Effector memory CD4-positive, alpha-beta T cell (primary cell): ENCODE measurements at regions not wholly inside any gene's neighbourhood (a gene's known extent, or its start where the extent isn't known, plus 50 kb on each side); places are given as distances from the start of the nearest gene placed in this dataset.

Experiments used
- DNase-seq, 3 donors: peaks; one replicate each; pipeline ENCODE4 v3.0.0-alpha.2; 2020
- H3K27ac ChIP-seq: 2 replicates; pipeline ENCODE4 v1.7.0; 2013; ENCODE audit warnings: mild to moderate bottlenecking, low read length, moderate library complexity; ENCODE audit not compliant: insufficient read depth, poor library complexity, severe bottlenecking
- H3K27me3 ChIP-seq: replicated peaks from 2 replicates; pipeline ENCODE4 v1.7.0; 2013; ENCODE audit warnings: mild to moderate bottlenecking, low read length; ENCODE audit not compliant: insufficient read depth, control insufficient read depth, poor library complexity, severe bottlenecking
- H3K36me3 ChIP-seq: 2 replicates; pipeline ENCODE4 v1.7.0; 2013; ENCODE audit warnings: mild to moderate bottlenecking, low read length, moderate library complexity; ENCODE audit not compliant: control insufficient read depth, insufficient read depth
- H3K4me1 ChIP-seq: 2 replicates; pipeline ENCODE4 v1.7.0; 2013; ENCODE audit warnings: low read length, mild to moderate bottlenecking; ENCODE audit not compliant: control insufficient read depth, insufficient read depth, poor library complexity, severe bottlenecking
- H3K4me3 ChIP-seq: 2 replicates; pipeline ENCODE4 v1.7.0; 2013; ENCODE audit warnings: low read length, low read depth, mild to moderate bottlenecking; ENCODE audit not compliant: insufficient read depth, poor library complexity, severe bottlenecking
- H3K9me3 ChIP-seq: 2 replicates; pipeline ENCODE4 v1.7.0; 2013; ENCODE audit warnings: mild to moderate bottlenecking, low read length, moderate library complexity; ENCODE audit not compliant: control insufficient read depth

- H3K36me3 ChIP-seq: no peaks in the 10 kb centered on the region
- no peak overlapping the region for H3K4me3 ChIP-seq
- H3K27me3 ChIP-seq: no peaks in the 10 kb centered on the region
- H3K9me3 ChIP-seq: no peaks in the 10 kb centered on the region
- no peak for DNase-seq
- H3K27ac ChIP-seq: no peak overlapping the region
- no peaks in the 10 kb centered on the region for H3K4me1 ChIP-seq
These were observed 468.5 kb downstream of the ZNF608 start for GRCh38 chr5:124277767-124278545.

GRCh38 chr5:124276166-124276565, 470.3 kb downstream of the ZNF608 start:
- H3K4me3 ChIP-seq: no peak overlapping the region
- H3K27ac ChIP-seq: no peak overlapping the region
- H3K36me3 ChIP-seq: no peaks in the 10 kb centered on the region
- H3K4me1 ChIP-seq: no peaks in the 10 kb centered on the region
- H3K9me3 ChIP-seq: no peaks in the 10 kb centered on the region
- no peaks in the 10 kb centered on the region for H3K27me3 ChIP-seq
- no peak for DNase-seq

- Histone ChIP-seq H3K36me3 (no peaks in the 10 kb centered on the region), H3K4me1 (no peaks in the 10 kb centered on the region), H3K4me3 (no peak overlapping the region), H3K27ac (no peak overlapping the region), H3K27me3 (no peaks in the 10 kb centered on the region), H3K9me3 (no peaks in the 10 kb centered on the region)
- no peak for DNase-seq
These were observed 471.5 kb downstream of the ZNF608 start for GRCh38 chr5:124274949-124275348.

- no peak for DNase-seq
These were observed 481.9 kb downstream of the ZNF608 start for GRCh38 chr5:124264499-124264898.

DNA sequence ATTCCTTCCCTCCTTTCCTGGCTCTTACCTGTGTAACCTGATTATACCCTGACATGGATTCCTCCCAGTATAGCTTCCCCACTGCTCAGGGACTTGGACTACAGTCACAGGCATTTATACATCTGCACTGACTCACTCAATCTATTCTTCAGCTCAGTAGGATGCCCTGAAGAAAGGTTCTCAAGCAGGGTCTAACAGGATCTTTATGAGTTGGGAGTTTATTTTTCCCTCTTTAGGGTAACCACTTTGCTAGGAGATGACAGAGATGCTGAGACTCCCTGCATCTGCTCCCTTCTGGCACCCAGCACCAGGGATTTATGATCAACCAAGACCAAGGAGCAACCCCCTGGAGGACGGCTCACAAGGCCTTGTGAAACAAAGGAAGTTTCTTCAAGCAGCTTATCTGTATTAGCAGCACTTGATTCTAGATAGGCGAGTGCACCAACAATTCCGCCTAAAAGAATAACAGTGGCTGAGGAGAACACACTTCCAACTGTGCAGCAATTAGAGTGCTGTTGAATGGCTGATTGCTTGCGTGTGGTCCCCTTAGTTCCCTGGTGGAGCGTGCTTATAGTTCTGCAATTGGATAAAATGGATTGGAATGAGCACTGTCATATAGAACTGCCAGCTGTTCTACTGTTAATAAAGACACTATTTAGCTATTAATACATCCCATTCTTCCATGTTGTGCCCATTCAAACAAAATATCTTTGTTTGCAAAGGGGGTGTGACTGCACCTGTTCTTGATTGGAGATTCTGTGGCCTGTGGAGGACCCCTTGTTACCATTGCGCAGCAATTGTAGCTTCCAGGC, 482.6 kb downstream of the ZNF608 start:
- H3K4me3 ChIP-seq: no peak overlapping the region

More at GRCh38 chr5:124264499-124264898, 481.9 kb downstream of the ZNF608 start:
- Histone ChIP-seq H3K4me3 (no peak overlapping the region), H3K27ac (no peak overlapping the region), H3K9me3 (no peaks in the 10 kb centered on the region), H3K36me3 (no peaks in the 10 kb centered on the region), H3K4me1 (no peaks in the 10 kb centered on the region), H3K27me3 (no peaks in the 10 kb centered on the region)

DNA sequence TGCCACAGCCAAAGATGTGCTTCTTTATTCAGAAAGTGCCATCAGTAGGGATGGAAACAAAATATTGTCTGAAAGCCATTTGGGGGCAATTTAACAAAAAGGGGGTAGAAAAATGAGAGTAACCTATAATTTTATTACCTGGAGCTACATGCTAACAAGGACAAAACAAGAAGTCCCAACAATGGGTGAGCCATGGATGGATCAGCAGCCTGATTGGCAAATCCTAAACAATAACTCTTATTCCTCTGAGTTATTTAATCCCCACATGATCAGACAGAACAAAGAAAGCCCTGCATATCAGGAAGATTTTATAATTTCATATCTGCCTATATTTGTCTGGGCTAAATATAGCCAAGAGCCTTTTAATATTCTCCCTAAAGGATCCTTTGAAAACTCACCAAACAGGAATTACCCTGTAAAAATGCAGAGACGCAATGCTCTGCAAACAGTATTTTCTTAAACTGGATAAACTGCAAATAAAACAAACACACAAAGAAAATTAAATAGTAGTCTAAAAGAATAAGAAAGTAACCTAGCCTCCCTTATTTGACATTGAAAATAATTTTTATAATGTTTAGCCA, 483.4 kb downstream of the ZNF608 start:
- Histone ChIP-seq H3K27ac (no peak overlapping the region), H3K4me1 (no peaks in the 10 kb centered on the region), H3K36me3 (no peaks in the 10 kb centered on the region), H3K27me3 (no peaks in the 10 kb centered on the region), H3K4me3 (no peak overlapping the region), H3K9me3 (no peaks in the 10 kb centered on the region)
- no peak for DNase-seq

More for the DNA sequence above, 482.6 kb downstream of the ZNF608 start:
- Histone ChIP-seq H3K27me3 (no peaks in the 10 kb centered on the region), H3K27ac (no peak overlapping the region), H3K4me1 (no peaks in the 10 kb centered on the region), H3K36me3 (no peaks in the 10 kb centered on the region), H3K9me3 (no peaks in the 10 kb centered on the region)
- DNase-seq: no peak

DNA sequence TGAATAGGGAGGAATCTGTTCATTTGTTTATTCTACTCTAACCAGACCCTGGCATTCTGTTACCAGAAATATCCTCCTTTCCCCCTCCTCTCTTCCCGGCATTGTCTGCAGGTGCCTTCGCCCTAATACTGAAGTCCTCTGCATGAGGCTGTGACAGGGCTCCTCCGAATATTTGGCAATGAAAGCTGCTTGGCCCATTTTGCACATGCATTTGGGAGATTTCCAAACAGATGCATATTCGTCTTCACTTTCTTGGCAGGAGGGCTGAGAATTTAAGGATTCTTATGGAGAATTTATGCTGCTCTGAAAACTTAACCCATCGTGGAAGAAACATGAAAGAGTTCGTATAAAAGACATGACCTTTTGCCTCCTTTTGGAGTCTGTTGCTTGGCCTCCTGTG, 484.0 kb downstream of the ZNF608 start:
- Histone ChIP-seq H3K27me3 (no peaks in the 10 kb centered on the region), H3K4me3 (no peak overlapping the region), H3K9me3 (no peaks in the 10 kb centered on the region), H3K4me1 (no peaks in the 10 kb centered on the region), H3K36me3 (no peaks in the 10 kb centered on the region), H3K27ac (no peak overlapping the region)
- DNase-seq: no peak

DNA sequence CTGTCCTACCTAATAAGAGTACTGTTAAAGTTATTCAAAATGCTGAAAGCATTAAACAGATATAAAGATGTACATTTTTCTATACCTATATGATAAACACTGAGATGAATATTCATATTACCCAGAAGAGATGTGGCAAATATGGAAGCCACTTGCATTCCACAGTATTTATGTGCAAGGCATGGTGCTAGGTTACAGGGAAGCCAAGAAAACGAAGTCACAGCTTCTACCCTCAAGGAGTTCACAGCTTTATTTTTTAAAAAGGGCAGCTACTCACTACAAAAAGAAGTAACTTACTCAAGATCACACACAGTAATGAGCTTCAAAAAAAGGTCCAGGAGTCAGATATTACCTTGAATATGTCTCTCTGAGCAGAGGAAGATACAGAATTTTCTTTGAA, 484.6 kb downstream of the ZNF608 start:
- DNase-seq: no peak
- H3K27me3 ChIP-seq: no peaks in the 10 kb centered on the region
- H3K9me3 ChIP-seq: no peaks in the 10 kb centered on the region
- H3K36me3 ChIP-seq: no peaks in the 10 kb centered on the region
- no peaks in the 10 kb centered on the region for H3K4me1 ChIP-seq
- H3K4me3 ChIP-seq: no peak overlapping the region
- H3K27ac ChIP-seq: no peak overlapping the region

- DNase-seq: no peak
- H3K27ac ChIP-seq: no peak overlapping the region
These were observed 485.4 kb downstream of the ZNF608 start for GRCh38 chr5:124260921-124261515.

More at GRCh38 chr5:124260921-124261515, 485.4 kb downstream of the ZNF608 start:
- no peaks in the 10 kb centered on the region for H3K9me3 ChIP-seq
- H3K4me1 ChIP-seq: no peaks in the 10 kb centered on the region
- no peak overlapping the region for H3K4me3 ChIP-seq
- H3K36me3 ChIP-seq: no peaks in the 10 kb centered on the region
- no peaks in the 10 kb centered on the region for H3K27me3 ChIP-seq
